GM20000 (cell line): ENCODE measurements at regions not wholly inside any gene's neighbourhood (a gene's known extent, or its start where the extent isn't known, plus 50 kb on each side); places are given as distances from the start of the nearest gene placed in this dataset.

Experiments used
- DNase-seq: peaks from one replicate; pipeline ENCODE4 v3.0.0; 2012; ENCODE audit warnings: low spot score
- TF ChIP-seq, protein P1 (sequence below): IDR thresholded peaks from 2 replicates; pipeline ENCODE4 v1.5.1; 2012; ENCODE audit warnings: mild to moderate bottlenecking, control low read depth; ENCODE audit errors: extremely low read depth, missing control alignments

DNA sequence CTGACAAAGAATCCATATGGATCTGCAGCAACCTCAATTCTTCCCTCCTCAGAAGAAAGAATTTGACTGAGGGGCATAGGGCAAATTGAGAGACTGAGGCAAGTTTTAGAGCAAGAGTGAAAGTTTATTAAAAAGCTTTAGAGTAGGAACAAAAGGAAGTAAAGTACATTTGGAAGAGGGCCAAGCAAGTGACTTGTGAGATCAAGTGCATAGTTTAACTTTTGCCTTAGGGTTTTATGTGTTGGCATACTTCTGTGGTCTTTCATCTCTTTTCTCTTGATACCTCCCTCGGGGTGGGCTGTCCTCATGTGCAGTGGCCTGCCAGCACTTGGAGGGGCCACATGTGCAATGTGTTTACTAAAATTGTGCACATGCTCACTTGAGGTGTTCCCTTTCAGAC, 98.0 kb upstream of the MAGEB16 start:
- TF ChIP-seq, protein P1, sequence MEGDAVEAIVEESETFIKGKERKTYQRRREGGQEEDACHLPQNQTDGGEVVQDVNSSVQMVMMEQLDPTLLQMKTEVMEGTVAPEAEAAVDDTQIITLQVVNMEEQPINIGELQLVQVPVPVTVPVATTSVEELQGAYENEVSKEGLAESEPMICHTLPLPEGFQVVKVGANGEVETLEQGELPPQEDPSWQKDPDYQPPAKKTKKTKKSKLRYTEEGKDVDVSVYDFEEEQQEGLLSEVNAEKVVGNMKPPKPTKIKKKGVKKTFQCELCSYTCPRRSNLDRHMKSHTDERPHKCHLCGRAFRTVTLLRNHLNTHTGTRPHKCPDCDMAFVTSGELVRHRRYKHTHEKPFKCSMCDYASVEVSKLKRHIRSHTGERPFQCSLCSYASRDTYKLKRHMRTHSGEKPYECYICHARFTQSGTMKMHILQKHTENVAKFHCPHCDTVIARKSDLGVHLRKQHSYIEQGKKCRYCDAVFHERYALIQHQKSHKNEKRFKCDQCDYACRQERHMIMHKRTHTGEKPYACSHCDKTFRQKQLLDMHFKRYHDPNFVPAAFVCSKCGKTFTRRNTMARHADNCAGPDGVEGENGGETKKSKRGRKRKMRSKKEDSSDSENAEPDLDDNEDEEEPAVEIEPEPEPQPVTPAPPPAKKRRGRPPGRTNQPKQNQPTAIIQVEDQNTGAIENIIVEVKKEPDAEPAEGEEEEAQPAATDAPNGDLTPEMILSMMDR: no peak
- no peak for DNase-seq

DNA sequence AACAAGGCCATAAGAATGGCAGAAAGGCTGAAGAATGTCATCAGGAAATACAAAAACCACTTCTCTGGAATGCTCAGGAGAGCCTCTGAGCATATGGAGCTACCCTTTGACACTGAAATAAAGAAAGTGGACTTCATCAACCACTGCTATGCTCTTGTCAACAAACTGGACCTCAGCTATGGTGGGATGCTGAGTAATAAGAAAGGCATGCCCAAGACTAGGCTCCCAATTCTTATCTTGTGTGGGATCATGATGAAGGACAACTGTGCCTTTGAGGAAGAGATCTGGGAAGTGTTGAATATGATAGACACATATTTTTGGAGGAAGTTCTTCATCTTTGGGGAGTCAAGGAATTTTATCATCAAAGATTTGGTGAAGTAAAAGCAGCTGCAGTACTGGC, 86.9 kb upstream of the MAGEB16 start:
- TF ChIP-seq, protein P1: no peak
- no peak for DNase-seq

DNA sequence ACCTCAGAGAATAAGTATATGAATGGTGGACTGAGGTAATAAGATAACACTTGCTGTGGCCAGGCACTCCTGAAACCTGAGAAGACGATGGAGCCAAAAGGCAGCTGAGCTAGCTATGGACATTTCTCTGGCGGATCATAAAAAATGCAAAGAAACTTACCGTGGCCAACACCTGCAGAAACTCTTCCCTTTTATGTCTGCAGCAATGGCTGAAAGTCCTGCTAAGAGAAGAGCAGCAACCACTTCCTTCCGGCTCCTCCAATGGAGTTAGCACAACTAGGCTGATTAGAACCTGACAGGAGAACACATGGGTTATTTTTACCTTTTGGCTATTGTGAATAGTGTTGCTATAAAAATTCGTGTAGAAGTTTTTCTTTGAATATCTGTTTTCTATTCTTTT, 76.0 kb upstream of the MAGEB16 start:
- TF ChIP-seq, protein P1: no peak
- no peak for DNase-seq

DNA sequence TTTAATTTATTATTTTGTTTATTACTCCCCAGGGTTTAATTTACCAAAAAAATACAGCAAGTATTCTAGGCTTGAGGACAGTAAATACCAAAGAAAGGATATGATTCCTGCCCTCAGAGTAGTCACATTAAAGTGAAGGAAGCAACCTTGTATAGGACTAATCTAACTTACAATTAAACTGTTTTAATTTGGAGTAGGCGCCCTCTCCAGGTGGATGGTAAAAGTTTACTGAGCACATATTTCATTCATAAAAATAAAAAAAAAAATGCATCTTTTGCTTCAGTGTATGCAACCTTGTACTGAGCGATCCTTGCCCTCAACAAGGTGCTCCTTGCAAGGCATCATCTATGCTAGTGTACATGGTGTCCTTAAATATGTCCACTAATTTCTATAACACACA, 72.0 kb upstream of the MAGEB16 start:
- TF ChIP-seq, protein P1: no peak
- no peak for DNase-seq

DNA sequence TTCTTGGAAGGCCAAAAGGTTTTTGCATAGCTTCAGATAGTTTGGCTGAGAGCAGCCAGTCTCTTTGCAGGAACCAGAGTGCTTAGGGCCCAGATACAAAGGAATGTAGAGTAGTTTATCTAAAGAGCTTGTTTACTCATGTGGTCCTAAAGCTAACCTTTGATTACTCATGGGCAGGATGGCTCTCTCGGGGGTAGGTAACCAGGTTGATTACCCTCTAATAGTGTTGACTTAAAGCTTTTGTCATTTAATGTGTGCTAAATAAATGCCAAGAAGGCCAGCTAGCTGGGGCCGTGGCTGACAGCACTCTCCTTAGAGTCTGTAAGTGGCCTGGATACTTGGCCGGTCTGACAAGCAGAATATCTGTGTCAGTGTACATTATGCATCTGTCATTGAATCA, 69.7 kb upstream of the MAGEB16 start:
- no peak for DNase-seq
- TF ChIP-seq, protein P1: no peak

DNA sequence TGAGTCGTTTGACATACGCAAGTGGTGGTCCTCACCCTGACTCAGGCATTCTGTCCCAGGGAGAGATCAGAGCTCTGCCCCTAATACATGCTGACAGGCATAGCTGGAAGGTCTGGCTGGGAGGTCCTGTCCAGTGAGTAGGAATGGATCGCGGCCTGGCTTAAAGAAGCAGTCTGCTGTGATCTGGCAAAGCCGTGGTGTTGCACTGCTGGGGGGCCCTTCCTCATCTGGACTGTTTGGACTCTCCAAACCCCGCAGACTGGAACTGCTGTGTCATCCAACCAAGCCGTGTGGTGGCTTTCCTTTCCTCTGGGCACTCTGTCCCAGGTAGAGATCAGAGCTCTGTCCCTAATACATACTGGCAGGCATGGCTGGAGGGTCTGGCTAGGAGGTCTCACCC, 64.3 kb upstream of the MAGEB16 start:
- no peak for DNase-seq
- TF ChIP-seq, protein P1: no peak

DNA sequence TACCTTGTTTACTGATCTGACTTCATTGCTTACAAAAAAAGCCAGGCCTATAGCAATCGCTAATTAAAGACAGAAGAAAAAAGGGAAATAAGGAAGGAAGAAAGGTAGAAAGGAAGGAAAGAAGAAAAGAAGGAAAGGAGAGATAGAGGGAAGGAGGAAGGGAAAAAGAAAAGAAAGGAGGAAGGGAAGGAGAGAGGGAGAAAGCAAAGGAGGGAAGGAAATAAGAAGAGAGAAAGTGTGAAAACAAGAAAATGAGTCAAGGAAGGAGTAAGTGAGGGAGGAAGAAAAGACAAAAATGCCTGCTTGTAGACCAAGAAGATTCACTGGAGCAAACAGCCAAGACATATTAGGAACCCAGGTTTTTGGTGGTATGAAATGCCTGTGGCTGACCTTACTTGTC, 57.0 kb upstream of the MAGEB16 start:
- TF ChIP-seq, protein P1: no peak
- DNase-seq: no peak
